ENCODE measurements at regions not wholly inside any gene's neighbourhood (a gene's known extent, or its start where the extent isn't known, plus 50 kb on each side); places are given as distances from the start of the nearest gene placed in this dataset.

GRCh38 chr18:75624869-75625268 is 197.4 kb upstream of the SMIM21 start:
- Histone ChIP-seq H3K4me3 (no peak overlapping the region), H3K36me3 (ENCODE audit: control insufficient read depth, insufficient read depth, low read length) (no peaks in the 10 kb centered on the region), H2AFZ (ENCODE audit: low read depth, low read length) (no peak overlapping the region), H3K27ac (ENCODE audit: extremely low read depth, low read depth, low read length) (no peak overlapping the region), H3K79me2 (ENCODE audit: control insufficient read depth, insufficient read depth, low read length) (no peaks in the 10 kb centered on the region), H4K20me1 (replicated peaks; ENCODE audit: control insufficient read depth, insufficient read depth, low read length) (no peaks in the 10 kb centered on the region), H3K9me1 (ENCODE audit: control insufficient read depth, insufficient read depth, low read length) (no peaks in the 10 kb centered on the region), H3K9me3 (replicated peaks; ENCODE audit: control insufficient read depth, insufficient read depth, low read depth, low read length) (no peaks in the 10 kb centered on the region), H3K9ac (ENCODE audit: insufficient read depth in 1 of 2, low read depth in 2 of 2, low read length in 2 of 2) (no peak overlapping the region), H3K4me2 (ENCODE audit: insufficient read depth, low read length) (no peak overlapping the region), H3K4me1 (replicated peaks in 1 of 2; ENCODE audit: control insufficient read depth in 2 of 2, insufficient read depth in 2 of 2, low read length in 2 of 2) (no peaks in the 10 kb centered on the region), H3K27me3 (ENCODE audit: control insufficient read depth in 2 of 2, insufficient read depth in 2 of 2, low read length in 2 of 2) (peaks cover 0 to 7% of the 10 kb centered on the region in 2 experiments; a peak in 2 of 5 replicates)
- 0% methylated on average over 5 of the region's 5 CpGs for WGBS (ENCODE audit: insufficient coverage, low coverage, missing lambda C conversion rate)
- ChIA-PET CTCF (ENCODE audit: low intra/inter-chr PET ratio) (no interaction called here), POLR2A (no interaction called here)
- TF ChIP-seq ZNF589 (CRISPR knock-in tag; IDR thresholded peaks at IDR 0.05; ENCODE audit: low read depth) (no peak), HMG20A (CRISPR knock-in tag; conservative IDR thresholded peaks at IDR 0.05) (no peak), TEAD2 (tag; IDR thresholded peaks at IDR 0.05) (no peak), PATZ1 (CRISPR knock-in tag; IDR thresholded peaks at IDR 0.05; ENCODE audit: borderline replicate concordance) (no peak), EGR1 (conservative IDR thresholded peaks at IDR 0.05) (no peak), ZNF444 (CRISPR knock-in tag; IDR thresholded peaks at IDR 0.05) (no peak)
- no TSS peak for BruUV-seq (replicated peaks)
- intact Hi-C loops (cut with micrococcal nuclease) (no loop called here), in situ Hi-C loops (cut with MboI) (no loop called here)
- no peak for FAIRE-seq
- ATAC-seq = no peak
- no peak for DNase-seq (ENCODE audit: extremely low read depth in 1 of 4, low spot score in 3 of 4)

Data from K562 (cell line).